ENCODE measurements at regions not wholly inside any gene's neighbourhood (a gene's known extent, or its start where the extent isn't known, plus 50 kb on each side); places are given as distances from the start of the nearest gene placed in this dataset.

DNA sequence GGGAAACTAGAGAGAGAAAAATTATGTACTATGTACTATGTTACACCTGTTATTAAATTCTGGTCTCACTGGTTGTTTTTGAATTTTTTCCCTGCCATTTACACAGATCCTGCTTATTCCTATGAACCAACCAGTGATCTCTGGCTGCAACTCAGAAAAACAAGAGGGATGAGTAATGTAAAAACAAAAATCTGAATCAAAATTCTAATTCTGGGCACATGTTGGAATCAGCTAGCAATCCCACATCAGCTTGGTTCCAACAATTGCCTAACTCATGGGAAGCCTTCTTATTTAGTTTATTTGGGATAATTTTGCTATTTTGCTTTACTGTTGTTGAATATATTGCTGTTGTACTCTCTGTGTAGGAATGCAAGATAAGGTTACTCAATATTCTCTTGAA lies 78.3 kb downstream of the PLK2 start:
- H3K9me3 ChIP-seq = peaks cover 0 to 36% (median 14%) of the 10 kb centered on the region in 12 donors
- TF ChIP-seq, protein P1, sequence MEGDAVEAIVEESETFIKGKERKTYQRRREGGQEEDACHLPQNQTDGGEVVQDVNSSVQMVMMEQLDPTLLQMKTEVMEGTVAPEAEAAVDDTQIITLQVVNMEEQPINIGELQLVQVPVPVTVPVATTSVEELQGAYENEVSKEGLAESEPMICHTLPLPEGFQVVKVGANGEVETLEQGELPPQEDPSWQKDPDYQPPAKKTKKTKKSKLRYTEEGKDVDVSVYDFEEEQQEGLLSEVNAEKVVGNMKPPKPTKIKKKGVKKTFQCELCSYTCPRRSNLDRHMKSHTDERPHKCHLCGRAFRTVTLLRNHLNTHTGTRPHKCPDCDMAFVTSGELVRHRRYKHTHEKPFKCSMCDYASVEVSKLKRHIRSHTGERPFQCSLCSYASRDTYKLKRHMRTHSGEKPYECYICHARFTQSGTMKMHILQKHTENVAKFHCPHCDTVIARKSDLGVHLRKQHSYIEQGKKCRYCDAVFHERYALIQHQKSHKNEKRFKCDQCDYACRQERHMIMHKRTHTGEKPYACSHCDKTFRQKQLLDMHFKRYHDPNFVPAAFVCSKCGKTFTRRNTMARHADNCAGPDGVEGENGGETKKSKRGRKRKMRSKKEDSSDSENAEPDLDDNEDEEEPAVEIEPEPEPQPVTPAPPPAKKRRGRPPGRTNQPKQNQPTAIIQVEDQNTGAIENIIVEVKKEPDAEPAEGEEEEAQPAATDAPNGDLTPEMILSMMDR (IDR thresholded peaks at IDR 0.05) = no peak
- TF ChIP-seq POLR2A (IDR thresholded peaks at IDR 0.05) = no peak
- no peak for DNase-seq
- no peak for ATAC-seq
- peaks cover 0 to 3% (median 0%) of the 10 kb centered on the region in 12 donors for H3K4me1 ChIP-seq
- no peaks in the 10 kb centered on the region for H3K27me3 ChIP-seq
- no peaks in the 10 kb centered on the region for H3K36me3 ChIP-seq
- H3K27ac ChIP-seq = no peak overlapping the region
- intact Hi-C loops (cut with DNase I) = no loop called here
- no peak overlapping the region for H3K4me3 ChIP-seq

DNA sequence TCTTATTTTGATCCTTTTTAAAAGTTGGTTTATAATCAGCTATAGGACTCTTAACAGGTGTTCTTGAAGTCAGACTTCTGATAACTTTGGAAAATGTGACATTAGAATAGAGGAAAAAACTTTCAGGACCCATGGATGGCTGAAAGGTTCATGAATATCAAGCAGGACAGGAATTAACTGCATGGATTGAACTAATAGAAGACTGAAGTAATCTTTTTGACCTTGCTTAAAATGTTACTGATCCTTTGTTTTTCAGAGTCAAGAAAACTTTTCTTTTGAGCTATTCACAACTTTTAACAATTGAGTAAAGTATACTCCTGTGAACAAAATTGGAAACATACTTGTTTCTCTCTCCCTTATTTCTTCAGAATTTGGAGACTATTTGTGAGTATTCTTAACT lies 79.2 kb downstream of the PLK2 start:
- DNase-seq (no peak), ATAC-seq (no peak)
- H3K4me3 ChIP-seq = no peak overlapping the region
- peaks cover 0 to 36% (median 14%) of the 10 kb centered on the region in 12 donors for H3K9me3 ChIP-seq
- H3K4me1 ChIP-seq = peaks cover 0 to 3% (median 0%) of the 10 kb centered on the region in 12 donors
- no peaks in the 10 kb centered on the region for H3K27me3 ChIP-seq
- H3K27ac ChIP-seq = no peak overlapping the region
- intact Hi-C loops (cut with DNase I) = no loop called here
- TF ChIP-seq, protein P1 (IDR thresholded peaks at IDR 0.05) = no peak
- no peak for TF ChIP-seq POLR2A (IDR thresholded peaks at IDR 0.05)
- no peaks in the 10 kb centered on the region for H3K36me3 ChIP-seq

DNA sequence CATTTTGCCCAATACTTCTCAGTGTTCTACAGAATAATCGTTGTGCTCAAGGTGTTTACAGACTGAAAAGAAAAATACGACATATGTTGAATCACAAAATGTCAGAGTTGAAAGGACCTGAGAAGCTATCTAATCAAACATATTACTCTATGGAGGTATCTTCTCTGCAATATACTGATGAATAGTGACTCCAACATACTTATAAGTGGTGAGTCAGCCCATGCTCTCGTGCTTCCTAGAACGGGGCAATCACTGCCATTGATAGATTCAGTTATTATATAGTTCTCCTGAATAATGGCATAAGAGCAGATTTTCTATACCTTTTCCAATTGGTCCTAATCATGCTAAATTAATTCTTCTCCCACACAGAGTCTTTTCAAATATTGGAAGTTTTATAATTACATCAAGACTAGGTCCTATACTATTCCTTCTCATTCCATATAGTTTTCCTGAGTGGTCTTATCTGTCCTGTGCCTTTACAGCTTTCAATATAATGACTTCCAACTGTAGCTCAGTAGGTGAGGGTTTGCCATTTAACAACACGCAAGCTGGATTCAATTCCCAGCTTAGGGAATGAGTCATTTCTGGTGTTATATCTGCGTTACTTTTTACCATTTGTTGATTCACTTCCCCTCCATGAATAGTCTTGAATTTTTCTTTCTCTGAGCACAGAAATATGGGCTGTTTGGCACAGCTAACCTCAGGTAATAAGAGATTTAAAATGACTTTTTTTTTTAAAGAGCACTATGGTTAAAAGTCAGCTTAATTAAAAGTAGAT lies 81.1 kb downstream of the PLK2 start:
- DNase-seq (no peak), ATAC-seq (no peak)
- intact Hi-C loops (cut with DNase I) = no loop called here
- TF ChIP-seq, protein P1 (IDR thresholded peaks at IDR 0.05) = no peak
- no peak for TF ChIP-seq POLR2A (IDR thresholded peaks at IDR 0.05)
- H3K4me1 ChIP-seq = peaks cover 0 to 3% (median 0%) of the 10 kb centered on the region in 12 donors
- H3K27ac ChIP-seq = no peak overlapping the region
- H3K27me3 ChIP-seq = no peaks in the 10 kb centered on the region
- H3K4me3 ChIP-seq = no peak overlapping the region
- no peaks in the 10 kb centered on the region for H3K36me3 ChIP-seq
- H3K9me3 ChIP-seq = peaks cover 0 to 36% (median 14%) of the 10 kb centered on the region in 12 donors
- WGBS, 4 donors = 76 to 94% (median 88%) methylated on average over 6 of the region's 6 CpGs

- no peak for TF ChIP-seq POLR2A (IDR thresholded peaks at IDR 0.05)
- TF ChIP-seq, protein P1 (IDR thresholded peaks at IDR 0.05) = no peak
- 75 to 83% (median 81%) methylated on average over 5 of the region's 5 CpGs for WGBS, 4 donors
- Histone ChIP-seq H3K4me1 (peaks cover 0 to 14% (median 0%) of the 10 kb centered on the region in 12 donors), H3K9me3 (peaks cover 0 to 10% (median 0%) of the 10 kb centered on the region in 12 donors), H3K36me3 (no peaks in the 10 kb centered on the region), H3K27me3 (no peaks in the 10 kb centered on the region), H3K27ac (no peak overlapping the region), H3K4me3 (no peak overlapping the region)
- DNase-seq = no peak
- intact Hi-C loops (cut with DNase I) = no loop called here
- ATAC-seq = no peak
These were observed 89.3 kb downstream of the PLK2 start for GRCh38 chr5:58370606-58371005.
